CD4-positive, alpha-beta T cell treated with Interleukin-6 at 100 ng/mL for 8 hours (primary cell): ENCODE measurements at regions not wholly inside any gene's neighbourhood (a gene's known extent, or its start where the extent isn't known, plus 50 kb on each side); places are given as distances from the start of the nearest gene placed in this dataset.
"Not testable (repeated sequence)": the region's sequence is repeated elsewhere in the genome, so short reads cannot be mapped to it uniquely, and the experiment has no call there.

ENCODE experiments used
- DNase-seq: peaks from one replicate; pipeline ENCODE4 v3.0.0-alpha.2; 2020; ENCODE audit warnings: mixed read lengths, low spot score

DNA sequence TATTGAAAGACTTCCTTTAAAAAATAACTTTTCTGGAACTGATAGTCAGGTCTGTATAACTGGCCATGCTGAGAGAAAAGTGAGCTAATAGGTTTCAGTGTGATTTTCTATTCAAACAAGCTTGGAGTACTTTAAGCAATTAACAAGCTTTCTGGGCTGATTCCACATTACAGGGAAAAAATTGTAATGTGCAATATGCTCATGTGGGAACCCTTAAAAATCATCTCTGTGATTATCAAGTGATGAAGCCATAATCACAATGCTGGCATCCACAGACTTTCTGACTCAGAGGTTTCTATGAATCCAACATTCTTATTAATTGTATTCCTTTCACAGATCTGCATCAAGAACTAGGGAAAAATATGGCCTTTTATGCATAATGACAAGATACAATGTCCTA, 212.2 kb upstream of the ACO1 start:
- no peak for DNase-seq

DNA sequence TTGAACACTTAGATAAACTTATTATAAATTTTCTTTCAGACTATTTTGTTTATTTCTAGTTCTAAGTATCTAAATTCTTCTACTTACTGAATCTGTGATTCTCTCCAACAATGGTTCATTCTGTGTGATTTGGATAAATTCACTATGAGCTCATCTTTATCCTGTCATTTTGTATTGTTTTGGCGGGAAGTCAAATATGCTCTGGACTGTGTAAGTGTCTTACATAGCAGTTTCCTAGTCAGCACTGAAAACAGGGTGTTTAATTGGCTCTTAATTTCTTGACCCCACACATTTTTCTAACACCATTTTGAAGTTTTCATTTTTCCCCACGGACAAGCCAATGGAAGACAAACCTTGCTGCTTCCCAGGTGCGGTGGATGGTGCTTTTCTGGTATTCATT, 207.0 kb upstream of the ACO1 start:
- no peak for DNase-seq

DNA sequence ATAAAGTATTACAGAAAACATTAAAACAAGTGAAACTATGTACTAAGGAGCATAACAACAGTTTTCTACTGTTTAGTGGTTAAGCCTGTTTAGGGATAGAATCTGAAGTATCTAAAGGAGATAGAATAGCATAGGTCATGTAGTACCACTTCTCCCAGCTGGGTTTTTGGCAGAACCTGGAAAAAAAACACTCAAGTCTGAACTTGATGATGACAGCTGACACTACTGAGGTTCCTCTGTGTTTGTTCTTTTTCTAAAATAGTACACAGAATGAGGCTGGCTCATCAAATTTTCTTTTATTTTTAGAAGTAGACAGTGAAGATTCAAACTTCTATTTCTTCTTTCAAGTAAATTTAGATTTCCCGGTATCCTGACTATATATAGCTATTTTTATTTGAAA, 203.8 kb upstream of the ACO1 start:
- no peak for DNase-seq

DNA sequence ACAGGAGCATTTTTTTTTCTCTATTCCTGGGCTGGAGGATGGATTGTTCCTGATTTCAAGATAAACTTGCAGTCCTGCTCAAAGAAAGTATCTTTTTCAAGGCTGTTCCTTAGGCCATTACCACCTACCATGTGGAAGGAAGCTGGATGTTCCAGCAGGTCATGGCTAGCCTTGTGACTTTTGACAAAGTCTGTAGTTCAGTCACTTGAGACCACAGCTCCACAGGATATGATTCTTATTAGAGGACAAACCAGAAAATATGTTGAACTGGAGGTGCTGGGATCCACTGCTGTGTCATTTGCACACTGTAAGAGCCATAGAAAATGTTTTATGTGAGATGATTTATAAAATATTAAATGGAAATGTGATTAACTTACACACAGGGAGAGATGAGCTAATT, 184.2 kb upstream of the ACO1 start:
- DNase-seq: no peak

DNA sequence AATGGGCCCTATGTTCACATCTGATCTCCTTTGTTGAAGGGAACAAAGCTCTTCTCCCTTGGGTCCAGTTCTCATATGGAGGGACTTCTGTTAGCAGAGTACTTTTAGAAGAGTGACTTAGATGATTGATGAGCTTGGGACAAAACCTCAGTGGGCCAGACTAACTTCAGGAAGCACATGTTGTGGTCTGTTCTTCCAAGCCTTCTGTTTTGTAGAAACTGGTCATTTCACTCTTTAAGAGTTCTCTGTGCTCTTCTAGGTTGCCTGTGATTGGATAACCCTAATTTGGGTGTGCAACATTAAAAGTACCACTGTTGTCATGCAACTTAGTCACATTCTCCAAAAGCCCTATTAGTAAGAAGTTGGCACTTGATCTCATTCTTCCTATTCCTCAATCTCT, 183.5 kb upstream of the ACO1 start:
- no peak for DNase-seq

DNA sequence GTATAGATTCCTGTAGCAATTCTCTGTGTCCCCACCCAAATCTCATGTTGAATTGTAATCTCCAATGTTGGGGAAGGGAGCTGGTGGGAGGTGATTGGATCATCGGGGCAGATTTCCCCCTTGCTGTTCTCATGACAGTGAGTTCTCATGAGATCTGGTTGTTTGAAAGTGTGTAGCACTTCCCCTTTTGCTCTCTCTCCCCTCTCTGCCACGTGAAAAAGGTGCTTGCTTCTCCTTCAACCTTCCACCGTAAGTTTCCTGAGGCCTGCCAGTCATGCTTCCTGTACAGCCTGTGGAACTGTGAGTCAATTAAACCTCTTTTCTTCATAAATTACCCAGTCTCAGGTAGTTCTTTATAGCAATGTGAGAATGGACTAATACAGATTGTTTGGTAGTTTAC, 175.3 kb upstream of the ACO1 start:
- not testable (repeated sequence) for DNase-seq

DNA sequence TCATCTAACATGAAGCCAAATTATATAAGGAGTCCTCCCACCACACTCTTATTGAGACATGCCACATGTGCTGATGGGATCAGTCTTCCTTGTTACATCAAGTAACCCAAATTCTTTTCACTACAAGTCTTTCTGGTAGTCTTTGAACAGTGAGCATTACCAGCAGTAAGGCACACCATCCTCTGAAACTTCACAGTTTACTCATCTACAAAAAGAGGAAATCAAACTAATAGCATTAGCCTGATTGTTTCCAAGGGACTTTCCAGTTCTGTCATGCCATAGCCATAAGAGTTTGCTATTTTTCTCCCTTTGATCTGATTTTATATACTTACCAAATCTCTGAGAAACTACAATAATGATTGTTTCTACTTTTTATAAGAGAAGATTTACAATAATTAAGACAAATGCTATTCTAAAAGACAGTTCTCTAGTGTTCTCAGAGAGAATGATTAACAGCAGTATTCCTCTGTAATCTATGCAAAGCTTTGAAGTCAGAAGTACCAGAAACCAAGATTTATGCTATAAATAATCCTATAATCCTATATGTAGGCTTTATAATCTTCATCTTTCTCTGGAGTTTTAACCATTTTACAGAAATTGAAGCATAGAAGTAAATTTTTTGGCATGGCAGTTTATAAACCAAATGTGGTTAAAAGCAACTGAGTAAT, 166.2 kb upstream of the ACO1 start:
- no peak for DNase-seq

DNA sequence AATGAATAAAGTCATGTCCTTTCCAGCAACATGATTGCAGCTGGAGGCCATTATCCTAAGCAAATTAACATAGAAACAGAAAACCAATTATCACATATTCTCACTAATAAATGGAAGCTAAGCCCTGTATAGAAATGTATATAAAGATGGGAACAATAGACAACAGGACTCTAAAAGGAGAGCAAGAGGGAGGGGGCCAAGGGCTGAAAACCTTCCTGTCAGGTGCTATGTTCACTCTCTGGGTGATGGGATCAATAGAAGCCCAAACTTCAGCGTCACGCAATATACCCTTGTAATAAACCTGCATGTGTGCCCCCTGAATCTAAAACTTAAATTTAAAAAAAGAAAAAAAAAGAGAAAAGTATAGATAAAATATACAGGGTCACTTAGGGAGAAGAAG, 163.7 kb upstream of the ACO1 start:
- no peak for DNase-seq

DNA sequence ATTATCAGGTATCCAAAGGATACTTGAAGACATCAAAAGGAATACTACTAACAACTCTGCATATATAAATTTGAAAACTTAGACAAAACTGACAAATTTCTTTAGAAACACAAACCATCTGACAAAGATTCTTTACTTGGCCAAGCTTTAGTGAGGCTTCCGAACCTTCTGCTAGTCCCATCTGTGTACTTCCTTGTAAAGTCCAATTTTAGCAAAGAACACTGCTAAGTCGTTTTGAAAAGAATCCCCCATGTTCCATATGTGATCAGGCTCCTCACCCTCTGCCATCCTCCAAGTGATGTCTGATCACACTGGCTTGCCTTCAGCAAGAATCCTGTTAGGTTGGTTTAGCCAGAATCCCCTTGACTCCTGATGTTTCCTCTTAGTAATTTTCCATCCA, 150.0 kb upstream of the ACO1 start:
- no peak for DNase-seq

DNA sequence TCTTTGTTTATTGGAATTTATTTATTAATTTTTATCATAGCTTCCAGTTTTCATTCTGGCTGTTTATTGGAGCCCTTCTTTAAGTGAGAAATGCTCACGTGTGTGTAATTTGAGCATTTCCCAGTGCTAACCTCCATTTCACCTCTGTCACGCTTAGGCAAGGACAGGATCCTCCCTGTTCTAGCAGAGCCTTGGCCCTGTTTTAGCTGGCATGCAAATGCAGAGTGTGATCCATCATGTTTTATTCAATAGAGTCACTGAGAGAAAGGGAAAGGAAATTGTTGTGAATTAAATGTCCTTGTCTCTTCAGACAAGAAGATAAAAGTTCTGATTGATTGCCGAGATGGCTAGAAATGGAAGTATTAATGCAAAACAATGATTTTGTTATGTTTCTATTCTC, 137.3 kb upstream of the ACO1 start:
- no peak for DNase-seq

DNA sequence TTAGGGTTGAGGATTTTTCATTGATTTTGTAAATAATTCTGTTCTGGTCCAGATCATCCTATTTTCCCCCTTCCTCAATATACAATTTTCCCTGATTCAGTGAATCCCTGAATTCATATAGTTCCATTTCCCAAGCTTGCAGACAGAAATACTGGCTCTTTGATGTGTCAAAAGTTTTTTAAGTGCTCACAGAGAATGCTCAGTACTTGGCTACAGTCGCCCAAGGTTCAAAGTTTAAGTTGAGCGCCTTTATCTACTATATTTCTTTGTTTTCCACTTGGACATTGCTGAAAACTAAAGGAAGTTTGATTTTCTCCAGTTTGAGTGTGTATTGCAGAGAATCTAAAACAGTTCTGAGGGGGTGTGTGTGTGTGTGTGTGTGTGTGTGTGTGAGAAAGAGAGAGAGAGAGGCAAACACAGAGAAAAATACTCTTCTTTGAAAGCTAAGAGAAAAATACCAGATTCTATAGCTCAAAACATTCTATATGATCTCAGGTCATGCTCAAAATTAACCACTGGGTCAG, 136.2 kb upstream of the ACO1 start:
- DNase-seq: no peak

DNA sequence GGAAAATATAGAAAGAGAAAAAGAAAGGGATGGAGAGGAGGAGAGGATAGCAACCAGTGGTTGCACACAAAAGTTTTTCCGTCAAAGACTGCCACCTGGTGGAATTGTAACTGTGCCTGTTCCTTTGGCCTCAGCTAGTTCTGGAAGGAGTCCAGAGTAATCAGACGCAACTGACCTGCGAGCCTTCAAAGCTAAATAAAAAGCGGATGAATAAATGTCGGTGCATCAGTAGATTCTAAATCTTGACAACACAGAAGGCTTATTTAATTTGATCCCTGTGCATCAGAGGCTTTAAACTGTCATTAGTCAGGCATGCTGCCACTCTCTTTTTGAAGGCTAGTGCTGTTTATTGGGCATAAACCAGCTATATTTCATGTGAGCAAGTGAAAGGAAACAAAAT, 132.9 kb upstream of the ACO1 start:
- peak; percentile 4 for DNase-seq

DNA sequence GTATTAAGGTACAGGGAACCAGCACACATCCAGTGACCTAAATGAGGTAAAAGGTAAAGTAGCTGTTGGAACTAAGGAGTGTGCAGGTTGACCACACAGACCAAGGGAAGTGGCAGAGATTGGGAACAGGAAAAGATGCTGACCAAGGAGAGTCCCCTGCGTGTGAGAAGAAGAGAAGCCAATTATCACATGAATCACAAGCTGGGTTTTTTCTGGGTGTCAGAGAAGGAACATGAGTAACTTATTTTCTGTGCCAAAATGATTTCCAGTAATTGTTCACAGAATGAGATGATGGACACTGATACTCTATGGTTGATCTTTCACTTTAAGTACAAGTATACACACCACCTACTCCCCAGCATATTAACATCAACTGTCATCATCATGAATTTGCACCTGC, 130.7 kb upstream of the ACO1 start:
- no peak for DNase-seq

DNA sequence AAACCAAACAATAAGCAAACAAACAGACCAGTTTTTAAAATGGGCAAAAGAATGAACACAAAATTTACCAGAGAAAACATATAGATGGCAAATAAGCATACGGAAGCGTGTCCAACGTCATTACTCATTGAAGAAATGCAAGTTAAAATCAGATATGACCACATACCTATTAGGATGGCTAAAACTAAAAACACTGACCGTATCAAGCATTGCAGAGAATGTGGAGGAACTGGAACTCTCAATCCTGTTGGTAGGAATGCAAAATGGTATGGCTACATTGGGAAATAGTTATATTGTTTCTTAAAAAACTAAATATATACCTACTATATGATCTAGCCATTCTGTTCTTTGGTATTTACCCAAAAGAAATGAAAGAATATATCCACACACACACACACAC, 129.4 kb upstream of the ACO1 start:
- no peak for DNase-seq

DNA sequence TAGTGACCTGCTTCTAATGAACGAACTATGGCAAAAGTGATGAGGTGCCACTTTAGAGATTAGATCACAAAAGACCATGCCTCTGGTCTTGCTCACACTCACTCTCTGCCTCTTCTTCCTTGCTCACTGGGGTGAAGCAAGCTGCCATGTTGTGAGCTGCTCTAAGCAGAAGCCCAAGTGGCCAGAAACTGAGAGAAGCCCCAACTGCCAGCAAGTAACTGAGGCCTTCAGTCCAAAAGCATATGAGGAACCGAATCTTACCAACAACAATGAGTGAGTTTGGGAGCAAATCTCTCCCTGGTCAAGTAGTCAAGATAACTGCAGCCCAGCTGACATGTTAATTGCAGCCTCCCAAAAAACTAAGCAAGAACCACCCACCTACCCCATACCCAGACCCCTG, 126.0 kb upstream of the ACO1 start:
- no peak for DNase-seq

DNA sequence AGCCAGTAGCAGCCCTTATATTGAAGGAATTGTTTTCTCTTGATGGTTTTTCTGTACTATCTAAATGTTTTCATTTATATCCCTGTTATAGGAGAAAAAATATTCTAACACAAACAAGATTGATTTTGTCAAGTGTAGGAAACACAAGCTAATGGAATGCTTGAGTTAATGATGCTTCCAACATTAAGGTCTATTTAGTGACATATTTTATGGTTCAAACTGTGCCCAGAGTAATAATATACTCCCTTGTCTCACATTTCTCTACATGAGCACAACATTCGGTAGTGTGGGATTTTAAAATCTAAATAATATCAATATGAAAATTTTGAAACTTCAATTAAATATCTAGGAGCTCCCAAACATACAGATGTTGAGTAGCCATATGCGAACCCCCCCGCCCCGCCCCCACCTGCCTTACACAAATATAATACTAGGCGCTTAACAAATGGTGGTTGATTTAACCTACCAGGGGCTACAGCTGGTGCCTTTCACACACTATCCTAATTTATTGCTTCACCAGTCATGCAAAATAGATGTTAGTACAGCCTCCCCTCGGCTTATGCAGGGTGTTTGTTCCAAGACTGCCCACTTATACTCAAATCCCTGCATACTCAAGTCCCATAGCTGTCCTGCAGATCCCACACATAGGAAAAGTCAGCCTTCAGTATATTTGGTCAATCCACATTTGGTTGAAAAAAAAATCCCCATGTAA, 124.1 kb upstream of the ACO1 start:
- DNase-seq: no peak

DNA sequence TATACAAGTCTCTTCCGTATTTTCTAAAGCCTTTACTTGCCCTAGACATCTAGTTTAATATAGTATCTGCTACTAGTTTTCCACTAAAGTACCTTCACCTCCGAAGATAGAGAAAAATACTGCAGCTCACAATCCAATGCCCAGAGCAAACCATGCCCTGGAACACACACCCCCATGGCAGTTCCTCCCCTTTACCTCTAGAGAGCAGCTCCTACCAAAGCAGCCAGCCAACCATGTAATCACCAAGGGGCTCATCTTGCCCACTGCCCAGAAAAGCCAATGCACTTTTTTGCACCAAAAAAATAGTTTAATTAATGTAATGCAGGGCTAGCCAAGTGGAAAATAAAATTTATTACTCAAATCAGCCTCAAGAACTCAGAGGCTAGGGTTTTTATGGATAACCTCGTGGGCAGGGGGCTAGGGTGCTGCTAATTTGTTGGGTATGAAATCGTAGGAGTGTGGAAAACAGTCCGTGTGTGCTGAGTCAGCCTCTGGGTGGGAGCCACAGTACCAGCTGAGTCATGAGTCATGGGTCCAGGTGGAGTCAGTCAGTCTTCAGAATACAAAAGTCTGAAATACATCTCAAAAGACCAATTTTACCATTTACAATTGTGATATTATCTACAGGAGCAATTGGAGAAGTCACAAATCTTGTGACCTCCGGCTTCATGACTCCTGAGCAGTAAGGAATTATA, 120.1 kb upstream of the ACO1 start:
- DNase-seq: no peak

DNA sequence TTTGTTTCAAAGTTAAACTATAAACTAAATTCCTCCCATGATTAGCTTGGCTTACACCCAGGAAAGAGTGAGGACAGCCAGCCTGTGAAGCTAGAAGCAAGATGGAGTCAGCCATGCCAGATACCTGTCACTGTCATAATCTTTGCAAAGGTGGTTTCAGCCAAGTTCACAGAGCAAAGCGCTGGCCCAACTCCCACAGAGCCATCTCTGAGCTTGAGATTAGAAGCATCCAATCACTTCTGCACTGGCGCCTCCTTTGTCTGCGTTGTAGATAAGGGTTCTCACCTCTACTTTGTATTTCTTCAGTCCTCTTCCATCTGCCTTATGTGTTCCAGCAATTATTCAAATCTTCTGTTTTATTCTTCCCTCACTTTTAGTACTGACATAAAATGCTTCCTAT, 119.4 kb upstream of the ACO1 start:
- no peak for DNase-seq

DNA sequence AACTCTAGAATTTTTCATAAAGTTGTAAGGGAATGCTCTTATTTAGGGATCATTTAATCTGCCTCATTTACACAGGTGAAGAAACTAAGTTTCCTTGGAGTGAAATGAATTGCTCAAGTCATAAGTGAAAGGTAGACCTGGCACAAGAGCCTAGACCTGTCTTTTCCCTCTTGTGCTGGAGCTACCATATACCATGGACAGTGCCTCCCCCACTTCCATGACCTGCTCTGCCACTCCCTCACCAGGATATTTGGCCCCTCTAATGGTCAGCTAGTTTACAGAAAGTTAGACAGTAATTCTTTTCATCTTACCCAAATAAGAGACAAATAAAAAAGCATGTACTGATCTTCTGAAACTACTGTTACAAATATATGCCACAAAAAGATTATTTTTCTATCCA, 105.5 kb upstream of the ACO1 start:
- DNase-seq: no peak

DNA sequence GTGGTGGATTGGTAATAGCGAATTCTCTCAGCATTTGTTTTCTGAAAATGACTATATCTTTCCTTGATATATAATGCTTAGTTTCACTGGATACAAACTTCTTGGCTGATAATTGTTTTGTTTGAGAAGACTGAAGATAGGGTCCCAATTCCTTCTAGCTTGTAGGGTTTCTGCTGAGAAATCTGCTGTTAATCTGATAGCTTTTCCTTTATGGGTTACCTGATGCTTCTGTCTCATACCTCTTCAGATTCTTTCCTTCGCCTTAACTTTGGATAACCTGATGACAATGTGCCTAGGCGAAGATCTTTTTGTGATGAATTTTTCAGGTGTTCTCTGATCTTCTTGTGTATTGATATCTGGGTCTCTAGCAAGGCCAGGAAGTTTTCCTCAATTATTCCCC, 94.7 kb upstream of the ACO1 start:
- no peak for DNase-seq

DNA sequence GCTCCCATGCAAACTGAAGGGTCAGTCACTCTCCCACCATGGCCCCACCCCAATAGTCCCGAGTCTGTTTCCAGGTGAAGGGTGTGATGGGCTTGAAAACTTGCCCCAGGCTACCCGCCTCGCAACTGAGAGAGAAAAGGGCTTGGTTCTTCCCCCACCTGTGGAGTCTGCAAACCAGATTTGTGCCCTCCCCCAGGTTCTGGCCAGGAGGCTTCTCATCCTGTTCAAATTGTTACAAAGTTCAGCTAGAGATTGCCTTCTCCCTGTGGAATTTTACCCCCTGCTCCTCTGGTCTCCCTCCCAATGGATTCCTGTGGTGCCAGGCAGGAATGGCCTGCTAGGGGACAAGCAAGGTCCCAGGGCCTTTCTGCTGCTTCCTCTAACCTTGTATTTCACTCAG, 93.1 kb upstream of the ACO1 start:
- no peak for DNase-seq

DNA sequence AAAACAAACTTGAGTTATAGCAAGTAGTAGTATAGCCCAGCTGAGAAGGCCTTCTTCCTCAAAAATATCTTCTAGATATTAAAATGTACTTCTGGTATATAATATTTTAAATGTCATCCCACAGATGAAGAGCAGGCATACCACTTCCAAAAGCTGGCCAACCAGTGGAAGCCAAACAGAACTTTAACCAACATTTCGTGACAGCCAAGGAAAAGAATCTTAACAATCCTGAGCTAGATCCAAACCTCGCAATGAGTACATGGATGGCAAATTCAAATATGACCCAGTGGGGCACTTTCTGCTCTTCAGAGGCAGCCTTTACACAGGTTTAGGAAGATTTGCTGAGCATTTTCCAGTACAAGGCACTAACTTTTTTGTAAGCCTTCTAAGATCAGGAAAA, 91.8 kb upstream of the ACO1 start:
- DNase-seq: no peak

DNA sequence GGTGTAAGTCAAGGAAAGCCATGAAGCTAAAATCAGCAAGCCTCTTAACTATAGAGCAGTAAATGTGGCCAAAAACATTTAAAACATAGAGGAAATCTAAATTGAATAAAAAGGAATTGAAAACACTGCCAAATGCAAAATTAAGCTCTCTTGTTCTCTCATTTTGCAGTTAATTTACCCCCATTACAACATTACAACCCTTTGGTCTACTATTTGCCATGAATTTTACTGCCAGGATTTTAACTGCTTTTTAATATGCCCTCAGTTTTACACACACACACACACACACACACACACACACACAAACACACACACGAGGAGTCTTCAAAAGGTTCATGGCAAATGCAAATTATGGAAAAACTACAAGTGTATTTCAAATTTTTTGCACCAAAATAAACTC, 91.4 kb upstream of the ACO1 start:
- no peak for DNase-seq
